CD4-positive, alpha-beta T cell (primary cell): ENCODE measurements at regions not wholly inside any gene's neighbourhood (a gene's known extent, or its start where the extent isn't known, plus 50 kb on each side); places are given as distances from the start of the nearest gene placed in this dataset.

Experiments
- ATAC-seq: fragments of 200-7000 bp; cut with Tn5 transposase; one replicate; pipeline ENCODE4 v1.10.0; 2022; ENCODE audit warnings: mild to moderate bottlenecking; ENCODE audit not compliant: poor library complexity
- CTCF ChIA-PET: fragments of 350-600 bp; sonication (Branson Sonifier 250); formaldehyde crosslinking; loops from one replicate; lab custom pipeline; 2021; ENCODE audit warnings: antibody characterized with exemption, inconsistent platforms; lab: Charles Lee
- POLR2A ChIA-PET: fragments of 350-600 bp; sonication (Branson Sonifier 250); formaldehyde crosslinking; loops from one replicate; lab custom pipeline; 2021; ENCODE audit warnings: antibody characterized with exemption, inconsistent platforms; lab: Charles Lee
- DNase-seq, 14 experiments: peaks; one replicate each; pipeline ENCODE4 v3.0.0-alpha.2; 2013 to 2020; ENCODE audit warnings: mixed read lengths in 2 of 14
- H3K27ac ChIP-seq, 2 donors: one replicate each; pipeline versions ENCODE4 v1.5.1 to v1.7.0; 2013; ENCODE audit warnings: low read length in 2 of 2, low read depth in 1 of 2, mild to moderate bottlenecking in 1 of 2
- H3K27me3 ChIP-seq, 2 experiments: 1 replicate in 1 of 2; 2 replicates in 1 of 2; pipeline versions ENCODE4 v1.6.1 to v1.7.0; 2013; ENCODE audit warnings: low read length in 2 of 2, control low read depth in 1 of 2, mild to moderate bottlenecking in 1 of 2, moderate library complexity in 1 of 2; ENCODE audit not compliant: insufficient read depth in 2 of 2, control insufficient read depth in 1 of 2
- H3K36me3 ChIP-seq: one replicate; pipeline ENCODE4 v1.6.1; 2013; ENCODE audit warnings: low read length, control low read depth; ENCODE audit not compliant: insufficient read depth
- H3K4me1 ChIP-seq: one replicate; pipeline ENCODE4 v1.6.1; 2013; ENCODE audit warnings: low read length, control low read depth; ENCODE audit not compliant: insufficient read depth
- H3K4me3 ChIP-seq: one replicate; pipeline ENCODE4 v1.5.1; 2013; ENCODE audit warnings: mild to moderate bottlenecking, low read length, moderate library complexity
- H3K9me3 ChIP-seq, 2 experiments: 1 replicate in 1 of 2; 2 replicates in 1 of 2; pipeline versions ENCODE4 v1.6.1 to v1.7.0; 2013; ENCODE audit warnings: low read length in 2 of 2, mild to moderate bottlenecking in 2 of 2, control low read depth in 1 of 2, moderate library complexity in 1 of 2; ENCODE audit not compliant: control insufficient read depth in 1 of 2, insufficient read depth in 1 of 2
- H3K27ac Mint-ChIP-seq: one replicate; pipeline ENCODE4 v1.8.0; 2020; ENCODE audit warnings: mixed read lengths
- H3K27me3 Mint-ChIP-seq: one replicate; pipeline ENCODE4 v1.8.0; 2021; ENCODE audit warnings: mixed read lengths
- H3K36me3 Mint-ChIP-seq: one replicate; pipeline ENCODE4 v1.8.0; 2021; ENCODE audit warnings: low read depth, mixed read lengths
- H3K4me1 Mint-ChIP-seq: one replicate; pipeline ENCODE4 v1.8.0; 2021; ENCODE audit warnings: low read depth, mixed read lengths
- H3K4me3 Mint-ChIP-seq: one replicate; pipeline ENCODE4 v1.8.0; 2020; ENCODE audit warnings: mild to moderate bottlenecking, mixed read lengths
- H3K9me3 Mint-ChIP-seq: one replicate; pipeline ENCODE4 v1.8.0; 2020; ENCODE audit warnings: mixed read lengths
- CTCF ChIP-seq: fragments of 200-600 bp; IDR thresholded peaks from one replicate; pipeline ENCODE4 v1.8.0; 2022; ENCODE audit warnings: antibody characterized with exemption, mild to moderate bottlenecking
- intact Hi-C, 2 experiments: fragments of 100-400 bp; cut with DNase I in 1 of 2; cut with micrococcal nuclease in 1 of 2; formaldehyde crosslinking; loops; one replicate each; pipeline versions ENCODE4 v1.15.1 to v1.9.0; 2023 to 2025; cut with DNase I, micrococcal nuclease

GRCh38 chr4:24245491-24245820 lies 338.9 kb downstream of the DHX15 start:
- no peak for ATAC-seq
- no peak for DNase-seq

GRCh38 chr4:24244663-24245490 lies 339.5 kb downstream of the DHX15 start:
- no peak overlapping the region for H3K4me3 Mint-ChIP-seq
- H3K27ac Mint-ChIP-seq: no peak overlapping the region
- CTCF ChIA-PET: interaction anchor here (1.0 kb wide), 1 partner anchor 13 kb away, joined by 3 read pairs; no protein-coding TSS in a partner anchor

More at GRCh38 chr4:24245491-24245820, 338.9 kb downstream of the DHX15 start:
- H3K9me3 ChIP-seq: peaks cover 0 to 4% of the 10 kb centered on the region in 2 experiments
- no peak overlapping the region for H3K27ac Mint-ChIP-seq
- H3K9me3 Mint-ChIP-seq: no peaks in the 10 kb centered on the region
- no peaks in the 10 kb centered on the region for H3K4me1 Mint-ChIP-seq
- H3K27me3 Mint-ChIP-seq: peaks cover 7% of the 10 kb centered on the region
- no peak overlapping the region for H3K4me3 ChIP-seq
- H3K4me1 ChIP-seq: no peaks in the 10 kb centered on the region
- no peak for TF ChIP-seq CTCF
- intact Hi-C loops: no loop called here
- H3K4me3 Mint-ChIP-seq: no peak overlapping the region
- H3K36me3 ChIP-seq: no peaks in the 10 kb centered on the region
- ChIA-PET POLR2A (no interaction called here), CTCF (interaction anchor here (1.0 kb wide), 1 partner anchor 13 kb away, joined by 3 read pairs; no protein-coding TSS in a partner anchor)
- no peaks in the 10 kb centered on the region for H3K27me3 ChIP-seq
- H3K27ac ChIP-seq: no peak overlapping the region
- no peaks in the 10 kb centered on the region for H3K36me3 Mint-ChIP-seq

GRCh38 chr4:24243641-24244040 lies 340.7 kb downstream of the DHX15 start:
- no peak overlapping the region for H3K27ac Mint-ChIP-seq
- no peak for DNase-seq
- H3K4me3 Mint-ChIP-seq: no peak overlapping the region
- no peaks in the 10 kb centered on the region for H3K9me3 Mint-ChIP-seq
- no peaks in the 10 kb centered on the region for H3K4me1 Mint-ChIP-seq
- Histone ChIP-seq H3K36me3 (no peaks in the 10 kb centered on the region), H3K27me3 (no peaks in the 10 kb centered on the region), H3K9me3 (peaks cover 0 to 4% of the 10 kb centered on the region in 2 experiments), H3K27ac (no peak overlapping the region), H3K4me3 (no peak overlapping the region), H3K4me1 (no peaks in the 10 kb centered on the region)
- POLR2A ChIA-PET: no interaction called here
- ATAC-seq: no peak
- no peak for TF ChIP-seq CTCF
- no peaks in the 10 kb centered on the region for H3K36me3 Mint-ChIP-seq
- CTCF ChIA-PET: no interaction called here
- no peaks in the 10 kb centered on the region for H3K27me3 Mint-ChIP-seq
- intact Hi-C loops: no loop called here

More at GRCh38 chr4:24244663-24245490, 339.5 kb downstream of the DHX15 start:
- Histone ChIP-seq H3K9me3 (peaks cover 0 to 4% of the 10 kb centered on the region in 2 experiments), H3K27ac (no peak overlapping the region), H3K27me3 (no peaks in the 10 kb centered on the region), H3K4me3 (no peak overlapping the region), H3K4me1 (no peaks in the 10 kb centered on the region), H3K36me3 (no peaks in the 10 kb centered on the region)
- DNase-seq (no peak), ATAC-seq (no peak)
- Mint-ChIP-seq H3K9me3 (no peaks in the 10 kb centered on the region), H3K4me1 (no peaks in the 10 kb centered on the region), H3K36me3 (no peaks in the 10 kb centered on the region), H3K27me3 (peaks cover 4% of the 10 kb centered on the region)
- no peak for TF ChIP-seq CTCF
- intact Hi-C loops: no loop called here
- POLR2A ChIA-PET: no interaction called here
